Sigmoid colon (tissue), 6 donors: ENCODE measurements at regions not wholly inside any gene's neighbourhood (a gene's known extent, or its start where the extent isn't known, plus 50 kb on each side); places are given as distances from the start of the nearest gene placed in this dataset.

Experiments
- DNase-seq: peaks from one replicate; pipeline ENCODE4 v3.0.0-alpha.2; 2019
- H3K27ac ChIP-seq, 4 donors: fragments of 200-600 bp; sonication (generic); one replicate each; pipeline ENCODE4 v1.5.1; 2016 to 2019; ENCODE audit warnings: mild to moderate bottlenecking in 1 of 4
- H3K27me3 ChIP-seq, 3 donors: fragments of 200-600 bp; sonication (generic); one replicate each; pipeline ENCODE4 v1.5.1; 2019; ENCODE audit warnings: mild to moderate bottlenecking in 1 of 3
- H3K36me3 ChIP-seq, 4 donors: fragments of 200-600 bp; sonication (generic); one replicate each; pipeline ENCODE4 v1.5.1; 2016 to 2019
- H3K4me1 ChIP-seq, 4 donors: fragments of 200-600 bp; sonication (generic); one replicate each; pipeline ENCODE4 v1.5.1; 2017 to 2019
- H3K4me3 ChIP-seq, 4 donors: fragments of 200-600 bp; sonication (generic); one replicate each; pipeline ENCODE4 v1.5.1; 2017 to 2019; ENCODE audit warnings: mild to moderate bottlenecking in 2 of 4, moderate library complexity in 1 of 4
- H3K9me3 ChIP-seq, 4 donors: fragments of 200-600 bp in 3 of 4; sonication (generic) in 3 of 4; one replicate each; pipeline versions ENCODE4 v1.5.1 to v1.6.1; 2013 to 2019
- EP300 ChIP-seq, 4 donors: sonication (generic); formaldehyde crosslinking; IDR thresholded peaks; one replicate each; pipeline ENCODE4 v1.6.1; 2017; ENCODE audit warnings: antibody characterized with exemption in 4 of 4
- POLR2A ChIP-seq, 2 donors: fragments of 450-650 bp; IDR thresholded peaks; one replicate each; pipeline ENCODE4 v1.6.1; 2016; ENCODE audit warnings: antibody characterized with exemption in 2 of 2, mild to moderate bottlenecking in 2 of 2, moderate library complexity in 2 of 2
- POLR2AphosphoS5 ChIP-seq, 4 donors: sonication (generic); formaldehyde crosslinking; IDR thresholded peaks; one replicate each; pipeline ENCODE4 v1.6.1; 2017; ENCODE audit warnings: antibody characterized with exemption in 4 of 4
- WGBS, 2 donors: extraction: QIAGEN DNeasy Blood & Tissue Kit; methylation state at CpG; one replicate each; pipeline ENCODE4 v1.1.7; 2013; 5-methylcytosine and 5-hydroxymethylcytosine counted together
- intact Hi-C: fragments of 100-400 bp; cut with DNase I; formaldehyde crosslinking; loops from one replicate; pipeline ENCODE4 v1.15.1; 2023
- TF ChIP-seq, protein P1 (sequence below), 4 experiments: fragments of 450-650 bp in 3 of 4; fragments of 200-600 bp in 1 of 4; IDR thresholded peaks; one replicate each; pipeline ENCODE4 v1.5.1; 2016 to 2019; ENCODE audit warnings: antibody characterized with exemption in 4 of 4, mild to moderate bottlenecking in 3 of 4, moderate library complexity in 2 of 4
- donor health status: healthy with polysubstance abuse.
- donor health status: healthy.

- H3K27ac ChIP-seq, result peak overlapping the region in 2 of 4 donors; percentile 2 to 27
- DNase-seq, result peak; percentile 37
- TF ChIP-seq POLR2A (IDR thresholded peaks at IDR 0.05) (no peak), EP300 (IDR thresholded peaks at IDR 0.05) (no peak), POLR2AphosphoS5 (IDR thresholded peaks at IDR 0.05) (no peak)
- TF ChIP-seq, protein P1, sequence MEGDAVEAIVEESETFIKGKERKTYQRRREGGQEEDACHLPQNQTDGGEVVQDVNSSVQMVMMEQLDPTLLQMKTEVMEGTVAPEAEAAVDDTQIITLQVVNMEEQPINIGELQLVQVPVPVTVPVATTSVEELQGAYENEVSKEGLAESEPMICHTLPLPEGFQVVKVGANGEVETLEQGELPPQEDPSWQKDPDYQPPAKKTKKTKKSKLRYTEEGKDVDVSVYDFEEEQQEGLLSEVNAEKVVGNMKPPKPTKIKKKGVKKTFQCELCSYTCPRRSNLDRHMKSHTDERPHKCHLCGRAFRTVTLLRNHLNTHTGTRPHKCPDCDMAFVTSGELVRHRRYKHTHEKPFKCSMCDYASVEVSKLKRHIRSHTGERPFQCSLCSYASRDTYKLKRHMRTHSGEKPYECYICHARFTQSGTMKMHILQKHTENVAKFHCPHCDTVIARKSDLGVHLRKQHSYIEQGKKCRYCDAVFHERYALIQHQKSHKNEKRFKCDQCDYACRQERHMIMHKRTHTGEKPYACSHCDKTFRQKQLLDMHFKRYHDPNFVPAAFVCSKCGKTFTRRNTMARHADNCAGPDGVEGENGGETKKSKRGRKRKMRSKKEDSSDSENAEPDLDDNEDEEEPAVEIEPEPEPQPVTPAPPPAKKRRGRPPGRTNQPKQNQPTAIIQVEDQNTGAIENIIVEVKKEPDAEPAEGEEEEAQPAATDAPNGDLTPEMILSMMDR (IDR thresholded peaks at IDR 0.05), result no peak
- H3K27me3 ChIP-seq, result no peaks in the 10 kb centered on the region
- intact Hi-C loops, result no loop called here
- H3K36me3 ChIP-seq, result no peaks in the 10 kb centered on the region
- no peaks in the 10 kb centered on the region for H3K9me3 ChIP-seq
- peaks cover 0 to 66% (median 18%) of the 10 kb centered on the region in 4 donors for H3K4me1 ChIP-seq
- WGBS, 2 donors, result 77 to 88% methylated on average over 9 of the region's 9 CpGs
- H3K4me3 ChIP-seq, result no peak overlapping the region
Observed at GRCh38 chrX:10021461-10022272, 54.5 kb downstream of the CLDN34 start.

DNA sequence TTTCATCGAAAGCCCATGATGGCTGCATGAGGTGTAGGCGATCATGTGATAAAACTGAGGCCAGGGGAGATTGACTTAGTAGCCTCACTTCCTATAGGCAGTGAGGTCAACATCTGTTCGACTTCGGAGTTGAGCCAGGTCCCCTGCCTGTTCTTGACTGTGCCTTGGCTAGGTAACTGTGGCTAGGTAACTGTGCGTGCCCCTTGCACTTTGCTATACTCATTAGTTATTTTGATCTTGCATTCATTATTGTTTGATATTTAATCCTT lies 55.0 kb downstream of the CLDN34 start:
- H3K27ac ChIP-seq, result peak overlapping the region in 2 of 4 donors; percentile 2 to 14
- 94 to 95% methylated on average over 5 of the region's 5 CpGs for WGBS, 2 donors
- H3K9me3 ChIP-seq, result no peaks in the 10 kb centered on the region
- peaks cover 0 to 61% (median 15%) of the 10 kb centered on the region in 4 donors for H3K4me1 ChIP-seq
- intact Hi-C loops, result no loop called here
- H3K4me3 ChIP-seq, result no peak overlapping the region
- H3K27me3 ChIP-seq, result no peaks in the 10 kb centered on the region
- H3K36me3 ChIP-seq, result no peaks in the 10 kb centered on the region
- TF ChIP-seq, protein P1 (IDR thresholded peaks at IDR 0.05), result no peak
- no peak for TF ChIP-seq EP300 (IDR thresholded peaks at IDR 0.05)
- TF ChIP-seq POLR2AphosphoS5 (IDR thresholded peaks at IDR 0.05), result no peak
- no peak for TF ChIP-seq POLR2A (IDR thresholded peaks at IDR 0.05)
- DNase-seq, result peak; percentile 33

DNA sequence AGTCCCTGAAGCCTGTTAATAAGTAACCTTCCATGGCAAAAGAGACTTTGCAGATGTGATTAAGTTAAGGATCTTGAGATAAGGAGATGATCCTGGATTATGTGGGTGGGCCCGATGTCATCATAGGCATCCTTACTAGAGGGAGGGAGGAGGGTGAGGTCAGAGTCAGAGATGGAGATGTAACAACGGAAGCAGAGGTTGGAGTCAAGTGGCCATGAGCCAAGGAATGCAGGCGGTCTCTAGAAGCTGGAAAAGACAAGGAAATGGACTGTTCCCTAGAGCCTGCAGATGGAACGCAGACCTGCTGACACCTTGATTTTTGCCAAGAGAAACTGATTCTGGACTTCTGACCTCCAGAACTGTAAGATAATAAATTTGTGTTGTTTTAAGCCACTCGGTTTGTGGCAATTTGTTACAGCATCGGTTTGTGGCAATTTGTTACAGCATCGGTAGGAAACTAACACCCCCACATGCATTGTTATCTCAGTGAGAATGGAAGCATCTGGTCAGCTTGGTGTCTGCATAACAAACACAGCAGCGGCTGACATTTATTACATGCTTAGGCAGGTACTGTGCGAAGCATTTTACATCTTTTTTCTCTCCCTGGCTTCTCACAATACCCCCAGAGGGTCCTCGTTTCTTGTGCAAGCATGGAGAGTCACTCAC lies 55.6 kb downstream of the CLDN34 start:
- intact Hi-C loops, result no loop called here
- Histone ChIP-seq H3K27ac (peak overlapping the region in 1 of 4 donors; percentile 14), H3K36me3 (no peaks in the 10 kb centered on the region), H3K4me1 (peaks cover 0 to 55% (median 11%) of the 10 kb centered on the region in 4 donors), H3K27me3 (no peaks in the 10 kb centered on the region), H3K9me3 (no peaks in the 10 kb centered on the region), H3K4me3 (no peak overlapping the region)
- peak; percentile 83 for DNase-seq
- TF ChIP-seq POLR2AphosphoS5 (IDR thresholded peaks at IDR 0.05) (peak in 1 of 4 donors; percentile 15), EP300 (IDR thresholded peaks at IDR 0.05) (no peak)
- WGBS, 2 donors, result 50 to 73% methylated on average over 10 of the region's 10 CpGs

- H3K27ac ChIP-seq, result no peak overlapping the region
- no peaks in the 10 kb centered on the region for H3K9me3 ChIP-seq
- no peak for TF ChIP-seq POLR2A (IDR thresholded peaks at IDR 0.05)
- TF ChIP-seq POLR2AphosphoS5 (IDR thresholded peaks at IDR 0.05), result no peak
- no peak for TF ChIP-seq EP300 (IDR thresholded peaks at IDR 0.05)
- TF ChIP-seq, protein P1 (IDR thresholded peaks at IDR 0.05), result no peak
- WGBS, 2 donors, result 97% methylated on average over 7 of the region's 7 CpGs
- intact Hi-C loops, result no loop called here
- no peaks in the 10 kb centered on the region for H3K36me3 ChIP-seq
- H3K27me3 ChIP-seq, result no peaks in the 10 kb centered on the region
- peak; percentile 17 for DNase-seq
- H3K4me3 ChIP-seq, result no peak overlapping the region
- peaks cover 0 to 45% (median 8%) of the 10 kb centered on the region in 4 donors for H3K4me1 ChIP-seq
Observed at GRCh38 chrX:10023821-10024220, 56.7 kb downstream of the CLDN34 start.

DNA sequence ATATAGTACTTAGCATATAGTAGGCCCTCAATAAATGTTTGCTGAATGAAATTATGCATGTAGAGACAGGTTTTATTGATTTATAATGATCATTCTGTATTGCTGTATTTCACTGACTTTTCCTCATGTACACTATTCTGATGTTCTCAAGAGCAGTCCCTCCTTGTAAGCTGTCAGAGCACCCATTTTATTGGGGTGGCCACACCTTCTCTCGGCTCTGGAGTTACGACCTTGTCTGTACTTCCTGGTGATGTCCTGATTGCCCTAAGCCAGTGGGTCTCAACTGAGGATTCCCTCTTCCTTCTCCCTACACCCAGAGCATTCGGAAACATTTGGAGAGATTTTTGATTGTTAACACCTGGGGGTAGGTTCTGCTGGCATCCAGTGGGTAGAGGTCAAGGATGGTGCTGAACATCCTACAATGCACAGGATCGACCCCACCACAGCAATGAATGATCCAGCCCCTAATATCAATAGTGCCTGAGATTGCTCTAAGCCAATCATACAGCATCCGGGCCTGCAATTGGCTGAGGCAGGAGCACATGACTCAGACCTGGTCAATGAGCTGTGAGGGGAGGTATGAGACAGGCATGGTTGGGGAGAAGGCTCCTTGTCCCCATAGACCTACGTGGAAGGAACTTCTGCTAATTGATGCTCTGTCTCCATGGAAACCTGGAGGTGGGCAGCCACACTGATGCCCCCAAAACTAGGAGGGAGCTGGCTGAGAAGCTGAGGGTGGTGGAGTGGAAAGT lies 58.8 kb downstream of the CLDN34 start:
- TF ChIP-seq POLR2A (IDR thresholded peaks at IDR 0.05), result no peak
- TF ChIP-seq, protein P1 (IDR thresholded peaks at IDR 0.05), result no peak
- no peak for TF ChIP-seq POLR2AphosphoS5 (IDR thresholded peaks at IDR 0.05)
- no peak for TF ChIP-seq EP300 (IDR thresholded peaks at IDR 0.05)
- WGBS, 2 donors, result 67 to 86% methylated on average over 6 of the region's 6 CpGs
- Histone ChIP-seq H3K9me3 (no peaks in the 10 kb centered on the region), H3K4me3 (no peak overlapping the region), H3K27ac (no peak overlapping the region), H3K4me1 (peaks cover 0 to 37% (median 7%) of the 10 kb centered on the region in 4 donors), H3K36me3 (no peaks in the 10 kb centered on the region), H3K27me3 (no peaks in the 10 kb centered on the region)
- DNase-seq, result peak; percentile 32
- intact Hi-C loops, result no loop called here
